SK-N-MC (cell line): ENCODE measurements at regions not wholly inside any gene's neighbourhood (a gene's known extent, or its start where the extent isn't known, plus 50 kb on each side); places are given as distances from the start of the nearest gene placed in this dataset.

ENCODE experiments used
- DNase-seq: peaks from one replicate; pipeline ENCODE4 v3.0.0-alpha.2; 2011; ENCODE audit warnings: low read depth, low spot score
- H3K27ac ChIP-seq: fragments of 200-600 bp; sonication (generic); 2 replicates; pipeline ENCODE4 v1.5.1; 2016; ENCODE audit warnings: mixed run types
- H3K36me3 ChIP-seq: fragments of 200-600 bp; sonication (generic); 2 replicates; pipeline ENCODE4 v1.6.1; 2017; ENCODE audit warnings: antibody characterized with exemption, low read length, mixed read lengths; ENCODE audit not compliant: insufficient read depth
- H3K4me3 ChIP-seq: fragments of 200-600 bp; sonication (generic); 2 replicates; pipeline ENCODE4 v1.5.1; 2016
- H3K9ac ChIP-seq: fragments of 200-600 bp; sonication (generic); 2 replicates; pipeline ENCODE4 v1.8.0; 2017; ENCODE audit warnings: mixed run types, mixed read lengths; ENCODE audit not compliant: insufficient read length
- H3K9me3 ChIP-seq: fragments of 200-600 bp; sonication (generic); 2 replicates; pipeline ENCODE4 v1.6.1; 2017; ENCODE audit warnings: low read depth, mild to moderate bottlenecking, antibody characterized with exemption, low read length, moderate library complexity, mixed read lengths
- EZH2 ChIP-seq: fragments of 200-600 bp; sonication (generic); IDR thresholded peaks from one replicate; pipeline ENCODE4 v1.6.1; 2017; ENCODE audit warnings: antibody characterized with exemption
- FOXP2 ChIP-seq: optimal IDR thresholded peaks from 2 replicates; pipeline ENCODE3; 2011; ENCODE audit warnings: mild to moderate bottlenecking, moderate library complexity; ENCODE audit not compliant: insufficient read depth; ENCODE audit errors: extremely low read length, control extremely low read depth
- POLR2AphosphoS5 ChIP-seq: IDR thresholded peaks from 2 replicates; pipeline ENCODE4 v1.6.1; 2012; ENCODE audit warnings: mild to moderate bottlenecking, low read depth, low read length, borderline replicate concordance

- Histone ChIP-seq H3K4me3 (no peak overlapping the region), H3K27ac (no peak overlapping the region), H3K9ac (no peak overlapping the region), H3K9me3 (no peaks in the 10 kb centered on the region), H3K36me3 (no peaks in the 10 kb centered on the region)
- TF ChIP-seq FOXP2: no peak
- no peak for TF ChIP-seq EZH2
- TF ChIP-seq POLR2AphosphoS5: no peak
- DNase-seq: no peak
Measured at GRCh38 chr2:62352031-62352430, 154.0 kb downstream of the TMEM17 start.

GRCh38 chr2:62349788-62350187 is 153.9 kb downstream of the B3GNT2 start:
- no peak for TF ChIP-seq POLR2AphosphoS5
- no peak for TF ChIP-seq FOXP2
- no peak for TF ChIP-seq EZH2
- no peak overlapping the region for H3K9ac ChIP-seq
- no peaks in the 10 kb centered on the region for H3K36me3 ChIP-seq

GRCh38 chr2:62348700-62349099 is 152.8 kb downstream of the B3GNT2 start:
- Histone ChIP-seq H3K27ac (no peak overlapping the region), H3K36me3 (no peaks in the 10 kb centered on the region), H3K4me3 (no peak overlapping the region), H3K9me3 (no peaks in the 10 kb centered on the region), H3K9ac (no peak overlapping the region)
- no peak for DNase-seq
- TF ChIP-seq FOXP2 (no peak), EZH2 (no peak), POLR2AphosphoS5 (no peak)

More at GRCh38 chr2:62349788-62350187, 153.9 kb downstream of the B3GNT2 start:
- no peak for DNase-seq
- no peaks in the 10 kb centered on the region for H3K9me3 ChIP-seq
- H3K4me3 ChIP-seq: no peak overlapping the region
- H3K27ac ChIP-seq: no peak overlapping the region

- Histone ChIP-seq H3K9ac (no peak overlapping the region), H3K36me3 (no peaks in the 10 kb centered on the region), H3K27ac (no peak overlapping the region), H3K9me3 (no peaks in the 10 kb centered on the region), H3K4me3 (no peak overlapping the region)
- DNase-seq: no peak
- TF ChIP-seq FOXP2 (no peak), EZH2 (no peak), POLR2AphosphoS5 (no peak)
Measured at GRCh38 chr2:62347563-62348270, 151.8 kb downstream of the B3GNT2 start.

- H3K9me3 ChIP-seq: no peaks in the 10 kb centered on the region
- no peaks in the 10 kb centered on the region for H3K36me3 ChIP-seq
- TF ChIP-seq FOXP2 (no peak), EZH2 (no peak), POLR2AphosphoS5 (no peak)
Measured at GRCh38 chr2:62344472-62344871, 148.6 kb downstream of the B3GNT2 start.

GRCh38 chr2:62343636-62344337 is 147.9 kb downstream of the B3GNT2 start:
- Histone ChIP-seq H3K4me3 (no peak overlapping the region), H3K36me3 (no peaks in the 10 kb centered on the region), H3K9ac (no peak overlapping the region), H3K27ac (no peak overlapping the region), H3K9me3 (no peaks in the 10 kb centered on the region)
- no peak for TF ChIP-seq POLR2AphosphoS5
- no peak for TF ChIP-seq FOXP2
- no peak for TF ChIP-seq EZH2
- DNase-seq: no peak

More at GRCh38 chr2:62344472-62344871, 148.6 kb downstream of the B3GNT2 start:
- Histone ChIP-seq H3K27ac (no peak overlapping the region), H3K4me3 (no peak overlapping the region), H3K9ac (no peak overlapping the region)
- DNase-seq: no peak

- no peak for TF ChIP-seq POLR2AphosphoS5
- TF ChIP-seq EZH2: no peak
- TF ChIP-seq FOXP2: no peak
- Histone ChIP-seq H3K9ac (no peak overlapping the region), H3K36me3 (no peaks in the 10 kb centered on the region), H3K4me3 (no peak overlapping the region), H3K9me3 (no peaks in the 10 kb centered on the region), H3K27ac (no peak overlapping the region)
- no peak for DNase-seq
Measured at GRCh38 chr2:62343206-62343605, 147.3 kb downstream of the B3GNT2 start.

GRCh38 chr2:62340994-62341484 is 145.1 kb downstream of the B3GNT2 start:
- Histone ChIP-seq H3K9me3 (no peaks in the 10 kb centered on the region), H3K36me3 (no peaks in the 10 kb centered on the region), H3K4me3 (no peak overlapping the region), H3K9ac (no peak overlapping the region), H3K27ac (no peak overlapping the region)
- TF ChIP-seq EZH2 (no peak), FOXP2 (no peak), POLR2AphosphoS5 (no peak)
- DNase-seq: no peak
